Cardiac muscle cell (in vitro differentiated cells and primary cell): ENCODE measurements at regions not wholly inside any gene's neighbourhood (a gene's known extent, or its start where the extent isn't known, plus 50 kb on each side); places are given as distances from the start of the nearest gene placed in this dataset.
"Not testable (repeated sequence)": the region's sequence is repeated elsewhere in the genome, so short reads cannot be mapped to it uniquely, and the experiment has no call there.

Experiments
- DNase-seq, 2 donors: peaks; one replicate each; pipeline versions ENCODE4 v3.0.0 to v3.0.0-alpha.2; 2010 to 2017; ENCODE audit warnings: low read depth in 1 of 2, low spot score in 1 of 2
- H3K27ac ChIP-seq: fragments of 200-600 bp; sonication (generic); 2 replicates; pipeline ENCODE4 v1.5.1; 2016
- H3K27me3 ChIP-seq: fragments of 200-600 bp; sonication (generic); 2 replicates; pipeline ENCODE4 v1.6.0; 2016; ENCODE audit warnings: control low read depth
- H3K36me3 ChIP-seq: fragments of 200-600 bp; sonication (generic); 2 replicates; pipeline ENCODE4 v1.5.1; 2016; ENCODE audit warnings: control low read depth
- H3K4me1 ChIP-seq: fragments of 200-600 bp; sonication (generic); 2 replicates; pipeline ENCODE4 v1.8.1; 2017; ENCODE audit warnings: low read depth, mild to moderate bottlenecking, mixed run types
- H3K4me3 ChIP-seq: fragments of 200-600 bp; sonication (generic); 2 replicates; pipeline ENCODE4 v1.5.1; 2016; ENCODE audit warnings: mild to moderate bottlenecking
- H3K9me3 ChIP-seq: fragments of 200-600 bp; sonication (generic); 2 replicates; pipeline ENCODE4 v1.5.1; 2017; ENCODE audit warnings: low read depth, mild to moderate bottlenecking, control low read depth
- TF ChIP-seq, protein P1 (sequence below): IDR thresholded peaks from 2 replicates; pipeline ENCODE4 v1.5.1; 2012; ENCODE audit warnings: low read depth, mild to moderate bottlenecking, low read length

- DNase-seq: no peak
- no peak overlapping the region for H3K4me3 ChIP-seq
- no peak overlapping the region for H3K27ac ChIP-seq
- H3K9me3 ChIP-seq: no peaks in the 10 kb centered on the region
- TF ChIP-seq, protein P1, sequence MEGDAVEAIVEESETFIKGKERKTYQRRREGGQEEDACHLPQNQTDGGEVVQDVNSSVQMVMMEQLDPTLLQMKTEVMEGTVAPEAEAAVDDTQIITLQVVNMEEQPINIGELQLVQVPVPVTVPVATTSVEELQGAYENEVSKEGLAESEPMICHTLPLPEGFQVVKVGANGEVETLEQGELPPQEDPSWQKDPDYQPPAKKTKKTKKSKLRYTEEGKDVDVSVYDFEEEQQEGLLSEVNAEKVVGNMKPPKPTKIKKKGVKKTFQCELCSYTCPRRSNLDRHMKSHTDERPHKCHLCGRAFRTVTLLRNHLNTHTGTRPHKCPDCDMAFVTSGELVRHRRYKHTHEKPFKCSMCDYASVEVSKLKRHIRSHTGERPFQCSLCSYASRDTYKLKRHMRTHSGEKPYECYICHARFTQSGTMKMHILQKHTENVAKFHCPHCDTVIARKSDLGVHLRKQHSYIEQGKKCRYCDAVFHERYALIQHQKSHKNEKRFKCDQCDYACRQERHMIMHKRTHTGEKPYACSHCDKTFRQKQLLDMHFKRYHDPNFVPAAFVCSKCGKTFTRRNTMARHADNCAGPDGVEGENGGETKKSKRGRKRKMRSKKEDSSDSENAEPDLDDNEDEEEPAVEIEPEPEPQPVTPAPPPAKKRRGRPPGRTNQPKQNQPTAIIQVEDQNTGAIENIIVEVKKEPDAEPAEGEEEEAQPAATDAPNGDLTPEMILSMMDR: no peak
- H3K4me1 ChIP-seq: no peaks in the 10 kb centered on the region
- peaks cover 3% of the 10 kb centered on the region for H3K36me3 ChIP-seq
- H3K27me3 ChIP-seq: no peaks in the 10 kb centered on the region
Observed at GRCh38 chr13:54492995-54493394, 1464.4 kb downstream of the OLFM4 start.

- no peak for DNase-seq
- no peaks in the 10 kb centered on the region for H3K36me3 ChIP-seq
- H3K4me1 ChIP-seq: no peaks in the 10 kb centered on the region
- H3K27ac ChIP-seq: no peak overlapping the region
- no peak overlapping the region for H3K4me3 ChIP-seq
- H3K9me3 ChIP-seq: no peaks in the 10 kb centered on the region
- TF ChIP-seq, protein P1: no peak
- no peaks in the 10 kb centered on the region for H3K27me3 ChIP-seq
Observed at GRCh38 chr13:54511366-54511765, 1482.8 kb downstream of the OLFM4 start.

GRCh38 chr13:54513254-54513653 lies 1484.6 kb downstream of the OLFM4 start:
- Histone ChIP-seq H3K9me3 (no peaks in the 10 kb centered on the region), H3K4me1 (no peaks in the 10 kb centered on the region), H3K27ac (no peak overlapping the region), H3K4me3 (no peak overlapping the region), H3K36me3 (no peaks in the 10 kb centered on the region), H3K27me3 (no peaks in the 10 kb centered on the region)
- no peak for DNase-seq
- TF ChIP-seq, protein P1: no peak

DNA sequence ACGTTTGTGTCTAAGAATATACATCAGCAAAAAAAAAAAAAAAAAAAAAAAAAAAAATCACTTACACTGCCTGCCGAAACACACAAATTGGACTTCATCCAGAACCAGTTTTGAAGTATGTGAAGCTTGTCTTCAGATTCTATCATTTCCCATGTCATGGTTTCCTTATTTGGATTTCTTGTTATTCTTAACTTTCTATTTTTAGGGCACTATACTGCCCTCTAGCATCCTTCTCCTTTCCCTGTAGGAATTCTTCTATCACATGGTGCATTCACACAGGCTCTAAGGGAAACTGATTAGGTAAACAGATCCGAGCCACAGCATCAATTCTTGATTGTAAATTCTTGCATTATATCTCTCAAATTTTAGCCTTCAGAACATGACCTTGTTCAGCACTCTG lies 1507.5 kb downstream of the OLFM4 start:
- no peaks in the 10 kb centered on the region for H3K36me3 ChIP-seq

GRCh38 chr13:54563286-54563685 lies 1534.7 kb downstream of the OLFM4 start:
- H3K9me3 ChIP-seq: no peaks in the 10 kb centered on the region
- H3K36me3 ChIP-seq: no peaks in the 10 kb centered on the region
- H3K4me1 ChIP-seq: no peaks in the 10 kb centered on the region
- H3K27me3 ChIP-seq: no peaks in the 10 kb centered on the region
- H3K27ac ChIP-seq: no peak overlapping the region
- H3K4me3 ChIP-seq: no peak overlapping the region
- no peak for DNase-seq
- TF ChIP-seq, protein P1: no peak

More for the DNA sequence above, 1507.5 kb downstream of the OLFM4 start:
- Histone ChIP-seq H3K4me1 (no peaks in the 10 kb centered on the region), H3K9me3 (no peaks in the 10 kb centered on the region), H3K27ac (no peak overlapping the region), H3K4me3 (no peak overlapping the region), H3K27me3 (no peaks in the 10 kb centered on the region)
- TF ChIP-seq, protein P1: no peak
- peak in 1 of 2 donors; percentile 13 for DNase-seq

GRCh38 chr13:54572037-54572436 lies 1543.4 kb downstream of the OLFM4 start:
- H3K27me3 ChIP-seq, H3K9me3 ChIP-seq, H3K4me1 ChIP-seq, H3K36me3 ChIP-seq, DNase-seq: not testable (repeated sequence)
- H3K4me3 ChIP-seq: peak overlapping the region; percentile 14
- H3K27ac ChIP-seq: peak overlapping the region; percentile 73
